BLaER1 (cell line): ENCODE measurements at regions not wholly inside any gene's neighbourhood (a gene's known extent, or its start where the extent isn't known, plus 50 kb on each side); places are given as distances from the start of the nearest gene placed in this dataset.
A peak's percentile ranks its signal among the peaks of the same experiment; 100 is the strongest.

Experiments
- H3K27ac ChIP-seq: shearing (Covaris generic); formaldehyde crosslinking; 2 replicates; pipeline ENCODE4 v1.8.1; 2022
- H3K27me3 ChIP-seq: shearing (Covaris generic); formaldehyde crosslinking; 2 replicates; pipeline ENCODE4 v1.8.1; 2022
- H3K36me3 ChIP-seq: shearing (Covaris generic); formaldehyde crosslinking; 2 replicates; pipeline ENCODE4 v1.8.1; 2022
- H3K4me1 ChIP-seq: shearing (Covaris generic); formaldehyde crosslinking; 2 replicates; pipeline ENCODE4 v1.8.1; 2022
- H3K4me2 ChIP-seq: shearing (Covaris generic); formaldehyde crosslinking; 2 replicates; pipeline ENCODE4 v1.8.1; 2022
- H3K4me3 ChIP-seq: shearing (Covaris generic); formaldehyde crosslinking; 2 replicates; pipeline ENCODE4 v1.8.1; 2022
- H3K9ac ChIP-seq: shearing (Covaris generic); formaldehyde crosslinking; 2 replicates; pipeline ENCODE4 v1.8.1; 2022
- H3K9me3 ChIP-seq: shearing (Covaris generic); formaldehyde crosslinking; 2 replicates; pipeline ENCODE4 v1.8.1; 2022
- H4K20me1 ChIP-seq: shearing (Covaris generic); formaldehyde crosslinking; 2 replicates; pipeline ENCODE4 v1.8.1; 2022
- Cebpa-rat ChIP-seq: shearing (Covaris generic); IDR thresholded peaks from 2 replicates; pipeline ENCODE4 v1.8.1; 2022

GRCh38 chr9:135320943-135321342 lies 158.6 kb upstream of the PPP1R26 start:
- Histone ChIP-seq H3K27me3 (no peaks in the 10 kb centered on the region), H3K36me3 (no peaks in the 10 kb centered on the region), H3K27ac (no peak overlapping the region), H3K9ac (no peak overlapping the region), H4K20me1 (no peaks in the 10 kb centered on the region), H3K4me3 (no peak overlapping the region), H3K4me1 (no peaks in the 10 kb centered on the region), H3K9me3 (no peaks in the 10 kb centered on the region), H3K4me2 (no peak overlapping the region)
- TF ChIP-seq Cebpa-rat = no peak

- Histone ChIP-seq H3K9me3 (no peaks in the 10 kb centered on the region), H3K4me1 (no peaks in the 10 kb centered on the region), H3K9ac (no peak overlapping the region), H3K27me3 (no peaks in the 10 kb centered on the region), H3K36me3 (no peaks in the 10 kb centered on the region), H3K27ac (no peak overlapping the region), H3K4me3 (no peak overlapping the region), H3K4me2 (no peak overlapping the region), H4K20me1 (no peaks in the 10 kb centered on the region)
- no peak for TF ChIP-seq Cebpa-rat
These were observed 158.0 kb upstream of the PPP1R26 start for GRCh38 chr9:135321580-135321979.

GRCh38 chr9:135324329-135324728 lies 155.3 kb upstream of the PPP1R26 start:
- no peaks in the 10 kb centered on the region for H3K36me3 ChIP-seq

GRCh38 chr9:135326141-135326540 lies 153.4 kb upstream of the PPP1R26 start:
- Histone ChIP-seq H3K4me3 (no peak overlapping the region), H3K9ac (no peak overlapping the region), H3K4me1 (peaks cover 8% of the 10 kb centered on the region), H3K27me3 (no peaks in the 10 kb centered on the region), H3K9me3 (no peaks in the 10 kb centered on the region), H3K27ac (no peak overlapping the region), H3K4me2 (no peak overlapping the region), H4K20me1 (no peaks in the 10 kb centered on the region), H3K36me3 (no peaks in the 10 kb centered on the region)
- no peak for TF ChIP-seq Cebpa-rat

More at GRCh38 chr9:135324329-135324728, 155.3 kb upstream of the PPP1R26 start:
- Histone ChIP-seq H3K4me2 (no peak overlapping the region), H3K9me3 (no peaks in the 10 kb centered on the region), H3K27me3 (no peaks in the 10 kb centered on the region), H3K4me3 (no peak overlapping the region), H3K27ac (no peak overlapping the region), H3K4me1 (no peaks in the 10 kb centered on the region), H4K20me1 (no peaks in the 10 kb centered on the region), H3K9ac (no peak overlapping the region)
- no peak for TF ChIP-seq Cebpa-rat

- Histone ChIP-seq H3K9ac (no peak overlapping the region), H3K27ac (no peak overlapping the region), H3K27me3 (no peaks in the 10 kb centered on the region), H3K9me3 (no peaks in the 10 kb centered on the region), H4K20me1 (no peaks in the 10 kb centered on the region), H3K4me1 (peaks cover 8% of the 10 kb centered on the region), H3K4me3 (no peak overlapping the region), H3K4me2 (no peak overlapping the region), H3K36me3 (no peaks in the 10 kb centered on the region)
- no peak for TF ChIP-seq Cebpa-rat
These were observed 152.9 kb upstream of the PPP1R26 start for GRCh38 chr9:135326633-135327152.

GRCh38 chr9:135328485-135329417 lies 150.8 kb upstream of the PPP1R26 start:
- no peak overlapping the region for H3K9ac ChIP-seq
- H3K27me3 ChIP-seq = no peaks in the 10 kb centered on the region
- no peaks in the 10 kb centered on the region for H4K20me1 ChIP-seq
- H3K9me3 ChIP-seq = no peaks in the 10 kb centered on the region
- H3K4me3 ChIP-seq = no peak overlapping the region
- H3K4me1 ChIP-seq = peaks cover 8% of the 10 kb centered on the region
- no peak overlapping the region for H3K4me2 ChIP-seq
- H3K36me3 ChIP-seq = no peaks in the 10 kb centered on the region
- H3K27ac ChIP-seq = no peak overlapping the region
- no peak for TF ChIP-seq Cebpa-rat

GRCh38 chr9:135329571-135330306 lies 149.8 kb upstream of the PPP1R26 start:
- H3K27me3 ChIP-seq = no peaks in the 10 kb centered on the region
- no peak overlapping the region for H3K9ac ChIP-seq
- no peak overlapping the region for H3K4me3 ChIP-seq
- H3K36me3 ChIP-seq = no peaks in the 10 kb centered on the region
- no peak overlapping the region for H3K27ac ChIP-seq
- peaks cover 8% of the 10 kb centered on the region for H3K4me1 ChIP-seq
- no peaks in the 10 kb centered on the region for H3K9me3 ChIP-seq
- peak overlapping the region; percentile 26; the same call in 1 of the 2 replicates for H3K4me2 ChIP-seq
- H4K20me1 ChIP-seq = no peaks in the 10 kb centered on the region
- no peak for TF ChIP-seq Cebpa-rat

GRCh38 chr9:135330307-135330631 lies 149.3 kb upstream of the PPP1R26 start:
- H3K36me3 ChIP-seq = no peaks in the 10 kb centered on the region
- no peak overlapping the region for H3K9ac ChIP-seq
- no peak overlapping the region for H3K4me2 ChIP-seq
- H3K9me3 ChIP-seq = no peaks in the 10 kb centered on the region
- H3K4me3 ChIP-seq = no peak overlapping the region
- no peaks in the 10 kb centered on the region for H4K20me1 ChIP-seq
- H3K27me3 ChIP-seq = no peaks in the 10 kb centered on the region
- TF ChIP-seq Cebpa-rat = no peak
- H3K4me1 ChIP-seq = peaks cover 8% of the 10 kb centered on the region
- no peak overlapping the region for H3K27ac ChIP-seq

- no peak overlapping the region for H3K9ac ChIP-seq
- TF ChIP-seq Cebpa-rat = no peak
- no peak overlapping the region for H3K4me2 ChIP-seq
- no peak overlapping the region for H3K4me3 ChIP-seq
- no peak overlapping the region for H3K27ac ChIP-seq
- H3K9me3 ChIP-seq = no peaks in the 10 kb centered on the region
- H3K36me3 ChIP-seq = no peaks in the 10 kb centered on the region
- H3K4me1 ChIP-seq = peaks cover 8% of the 10 kb centered on the region
- no peaks in the 10 kb centered on the region for H4K20me1 ChIP-seq
- H3K27me3 ChIP-seq = no peaks in the 10 kb centered on the region
These were observed 148.6 kb upstream of the PPP1R26 start for GRCh38 chr9:135330685-135331590.
